Keratinocyte (primary cell): ENCODE measurements at regions not wholly inside any gene's neighbourhood (a gene's known extent, or its start where the extent isn't known, plus 50 kb on each side); places are given as distances from the start of the nearest gene placed in this dataset.
"Not testable (repeated sequence)": the region's sequence is repeated elsewhere in the genome, so short reads cannot be mapped to it uniquely, and the experiment has no call there.

Experiments
- DNase-seq: peaks from one replicate; pipeline ENCODE4 v3.0.0-alpha.2; 2011; ENCODE audit warnings: low read depth, missing footprints, low spot score
- FAIRE-seq: peaks from 2 replicates; lab custom pipeline; 2011; peaks lifted over from hg19 to GRCh38; lab: Jason Lieb, UNC
- H2AFZ ChIP-seq: 2 replicates; pipeline ENCODE4 v1.6.0; 2012; ENCODE audit warnings: low read length, control low read depth, inconsistent platforms; ENCODE audit not compliant: control insufficient read depth
- H3K27ac ChIP-seq: 2 replicates; pipeline ENCODE4 v1.5.1; 2011; ENCODE audit warnings: low read length; ENCODE audit not compliant: control insufficient read depth, insufficient read depth
- H3K27me3 ChIP-seq: 3 replicates; pipeline ENCODE4 v1.6.0; 2011; ENCODE audit warnings: low read length; ENCODE audit not compliant: control insufficient read depth, insufficient read depth; ENCODE audit errors: extremely low read depth
- H3K36me3 ChIP-seq, 2 experiments: 2 replicates in 1 of 2; 3 replicates in 1 of 2; pipeline ENCODE4 v1.5.1; 2011; ENCODE audit warnings: low read length in 2 of 2, mild to moderate bottlenecking in 1 of 2; ENCODE audit not compliant: control insufficient read depth in 2 of 2, insufficient read depth in 2 of 2; ENCODE audit errors: extremely low read depth in 1 of 2
- H3K4me1 ChIP-seq: 3 replicates; pipeline ENCODE4 v1.5.1; 2011; ENCODE audit warnings: low read length; ENCODE audit not compliant: control insufficient read depth, insufficient read depth; ENCODE audit errors: extremely low read depth
- H3K4me2 ChIP-seq: 3 replicates; pipeline ENCODE4 v1.6.0; 2011; ENCODE audit warnings: low read depth, low read length; ENCODE audit not compliant: control insufficient read depth, insufficient read depth; ENCODE audit errors: extremely low read depth
- H3K4me3 ChIP-seq, 3 experiments: fragments of 200-600 bp in 1 of 3; sonication (generic) in 1 of 3; 2 replicates in 2 of 3; 3 replicates in 1 of 3; pipeline ENCODE4 v1.5.1; 2011 to 2016; ENCODE audit warnings: low read length in 3 of 3, mild to moderate bottlenecking in 3 of 3, control low read depth in 2 of 3, inconsistent platforms in 1 of 3, low read depth in 1 of 3, mixed read lengths in 1 of 3, mixed run types in 1 of 3, moderate library complexity in 1 of 3; ENCODE audit not compliant: control insufficient read depth in 2 of 3, insufficient read depth in 2 of 3; ENCODE audit errors: extremely low read depth in 1 of 3
- H3K79me2 ChIP-seq: 2 replicates; pipeline ENCODE4 v1.6.0; 2012; ENCODE audit warnings: low read length; ENCODE audit not compliant: control insufficient read depth, insufficient read depth
- H3K9ac ChIP-seq: 3 replicates; pipeline ENCODE4 v1.6.0; 2011; ENCODE audit warnings: low read length; ENCODE audit not compliant: control insufficient read depth, insufficient read depth; ENCODE audit errors: extremely low read depth
- H3K9me1 ChIP-seq: 3 replicates; pipeline ENCODE4 v1.6.0; 2011; ENCODE audit warnings: low read length; ENCODE audit not compliant: control insufficient read depth, insufficient read depth; ENCODE audit errors: extremely low read depth
- H3K9me3 ChIP-seq: 2 replicates; pipeline ENCODE4 v1.5.1; 2012; ENCODE audit warnings: low read depth, low read length; ENCODE audit not compliant: control insufficient read depth
- H4K20me1 ChIP-seq: 3 replicates; pipeline ENCODE4 v1.6.0; 2011; ENCODE audit warnings: low read length; ENCODE audit not compliant: control insufficient read depth, insufficient read depth; ENCODE audit errors: extremely low read depth
- EZH2 ChIP-seq: IDR thresholded peaks from one replicate; pipeline ENCODE4 v1.6.1; 2012; ENCODE audit warnings: inconsistent platforms, mild to moderate bottlenecking, low read length, moderate library complexity
- dilution Hi-C: fragments of 300-500 bp; cut with MboI; formaldehyde crosslinking; loops from one replicate; pipeline ENCODE4 v1.7.0; 2020; ENCODE audit warnings: low sequenced_read_pairs; ENCODE audit not compliant: extremely low pct_ligation_motif_present
- TF ChIP-seq, protein P1 (sequence below), 3 experiments: IDR thresholded peaks in 1 of 3; conservative IDR thresholded peaks in 1 of 3; optimal IDR thresholded peaks in 1 of 3; 2 replicates in 2 of 3; 3 replicates in 1 of 3; pipeline versions ENCODE3 to v1.5.1; 2011; ENCODE audit warnings: low read length in 3 of 3, mild to moderate bottlenecking in 3 of 3, moderate library complexity in 2 of 3, control low read depth in 1 of 3, inconsistent platforms in 1 of 3; ENCODE audit not compliant: insufficient read depth in 2 of 3; ENCODE audit errors: extremely low read depth in 1 of 3

DNA sequence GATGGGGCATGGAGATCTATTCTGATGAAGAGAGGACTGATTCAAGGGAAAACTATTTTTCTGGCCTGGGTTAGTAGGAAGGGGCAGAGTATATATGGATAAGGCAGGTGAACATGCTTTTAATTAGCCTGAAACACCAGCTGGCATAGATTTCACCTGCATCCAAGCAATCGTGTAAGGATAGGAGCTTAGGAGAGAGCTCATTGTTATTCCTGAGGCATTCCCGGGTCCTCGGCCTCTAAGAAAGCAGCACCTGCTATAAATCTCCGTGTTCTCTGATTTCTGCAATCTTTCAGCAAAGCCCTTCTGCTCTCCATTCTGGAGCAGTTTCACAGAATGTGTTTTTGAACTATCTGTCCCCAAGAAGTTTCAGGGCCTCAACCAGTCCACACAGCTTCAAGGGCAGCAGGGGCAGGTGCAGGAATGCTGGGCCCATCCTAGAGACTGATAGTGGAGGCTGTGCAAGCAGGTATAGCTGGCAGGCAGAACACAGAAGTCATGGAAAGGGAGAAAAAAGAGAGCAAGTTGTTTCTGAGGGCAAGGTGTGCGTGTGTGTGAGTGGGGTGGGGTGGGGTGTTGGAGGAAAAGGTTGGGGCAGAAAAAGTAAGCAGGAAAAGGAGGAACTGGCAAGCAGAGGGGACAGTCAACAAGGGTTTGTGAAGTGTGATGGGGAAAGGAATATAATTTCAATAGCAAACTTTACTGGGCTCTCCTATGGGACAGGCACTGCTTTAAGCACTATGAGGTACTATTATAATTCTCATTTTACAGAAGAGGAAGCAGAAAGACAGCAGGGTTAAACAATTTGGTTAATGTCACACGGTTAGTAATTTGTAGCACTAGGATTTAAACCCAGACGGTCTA lies 203.7 kb upstream of the SSTR1 start:
- dilution Hi-C loops = no loop called here
- TF ChIP-seq EZH2 = no peak
- FAIRE-seq = no peak

DNA sequence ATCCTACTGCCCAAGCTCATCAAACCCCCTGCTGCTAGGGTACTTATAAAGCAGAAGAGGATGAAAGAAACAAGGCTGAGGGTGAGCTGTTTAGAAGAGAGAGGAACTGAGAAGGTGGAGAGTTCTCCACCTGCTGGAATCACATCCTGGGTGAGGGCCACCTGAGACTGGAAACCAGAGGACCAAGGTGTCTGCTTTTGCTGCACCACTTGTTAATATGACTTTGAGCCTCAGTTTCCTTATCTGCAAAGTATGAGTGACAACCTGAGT lies 203.2 kb upstream of the SSTR1 start:
- Histone ChIP-seq H3K4me1 (no peaks in the 10 kb centered on the region), H3K9me1 (no peaks in the 10 kb centered on the region), H4K20me1 (no peaks in the 10 kb centered on the region), H3K4me3 (no peak overlapping the region), H3K9ac (no peak overlapping the region), H3K79me2 (no peaks in the 10 kb centered on the region), H2AFZ (no peak overlapping the region), H3K27ac (no peak overlapping the region), H3K36me3 (no peaks in the 10 kb centered on the region), H3K4me2 (no peak overlapping the region), H3K27me3 (no peaks in the 10 kb centered on the region), H3K9me3 (no peaks in the 10 kb centered on the region)
- DNase-seq (no peak), FAIRE-seq (no peak)
- dilution Hi-C loops = no loop called here
- TF ChIP-seq EZH2 = no peak
- TF ChIP-seq, protein P1, sequence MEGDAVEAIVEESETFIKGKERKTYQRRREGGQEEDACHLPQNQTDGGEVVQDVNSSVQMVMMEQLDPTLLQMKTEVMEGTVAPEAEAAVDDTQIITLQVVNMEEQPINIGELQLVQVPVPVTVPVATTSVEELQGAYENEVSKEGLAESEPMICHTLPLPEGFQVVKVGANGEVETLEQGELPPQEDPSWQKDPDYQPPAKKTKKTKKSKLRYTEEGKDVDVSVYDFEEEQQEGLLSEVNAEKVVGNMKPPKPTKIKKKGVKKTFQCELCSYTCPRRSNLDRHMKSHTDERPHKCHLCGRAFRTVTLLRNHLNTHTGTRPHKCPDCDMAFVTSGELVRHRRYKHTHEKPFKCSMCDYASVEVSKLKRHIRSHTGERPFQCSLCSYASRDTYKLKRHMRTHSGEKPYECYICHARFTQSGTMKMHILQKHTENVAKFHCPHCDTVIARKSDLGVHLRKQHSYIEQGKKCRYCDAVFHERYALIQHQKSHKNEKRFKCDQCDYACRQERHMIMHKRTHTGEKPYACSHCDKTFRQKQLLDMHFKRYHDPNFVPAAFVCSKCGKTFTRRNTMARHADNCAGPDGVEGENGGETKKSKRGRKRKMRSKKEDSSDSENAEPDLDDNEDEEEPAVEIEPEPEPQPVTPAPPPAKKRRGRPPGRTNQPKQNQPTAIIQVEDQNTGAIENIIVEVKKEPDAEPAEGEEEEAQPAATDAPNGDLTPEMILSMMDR (optimal IDR thresholded peaks at IDR 0.05 in 1 of 3, IDR thresholded peaks at IDR 0.05 in 1 of 3, conservative IDR thresholded peaks at IDR 0.05 in 1 of 3; ENCODE audit: extremely low read depth in 1 of 3, insufficient read depth in 2 of 3, low read length in 3 of 3) = no peak

More for the DNA sequence above, 203.7 kb upstream of the SSTR1 start:
- Histone ChIP-seq H3K9ac (no peak overlapping the region), H3K27me3 (no peaks in the 10 kb centered on the region), H3K36me3 (no peaks in the 10 kb centered on the region), H3K9me1 (no peaks in the 10 kb centered on the region), H3K27ac (no peak overlapping the region), H3K9me3 (no peaks in the 10 kb centered on the region), H3K4me2 (no peak overlapping the region), H3K4me1 (no peaks in the 10 kb centered on the region), H2AFZ (no peak overlapping the region), H4K20me1 (no peaks in the 10 kb centered on the region), H3K79me2 (no peaks in the 10 kb centered on the region), H3K4me3 (no peak overlapping the region)
- no peak for DNase-seq

DNA sequence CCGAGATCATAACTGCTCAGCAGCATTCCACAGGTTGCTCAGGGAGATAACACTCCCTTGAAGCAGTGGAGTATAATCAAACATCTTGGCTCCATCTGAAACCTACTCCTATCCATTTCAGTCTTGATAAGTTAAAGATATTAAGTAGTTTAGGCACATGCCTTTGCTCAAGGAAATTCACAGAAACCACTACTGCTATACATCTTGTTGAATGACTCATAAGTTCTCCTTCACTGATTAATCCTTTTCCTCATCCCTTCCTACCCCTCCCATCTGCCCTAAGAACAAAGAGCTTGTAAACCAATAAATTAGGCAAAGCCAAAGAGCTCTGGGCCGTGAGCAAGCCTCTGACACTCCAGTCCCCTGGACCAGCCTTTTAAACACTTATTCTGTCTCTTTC lies 196.5 kb upstream of the SSTR1 start:
- H3K27me3 ChIP-seq, FAIRE-seq, H3K4me1 ChIP-seq, dilution Hi-C loops, H3K9me3 ChIP-seq, H3K27ac ChIP-seq, H2AFZ ChIP-seq, H3K79me2 ChIP-seq, H3K4me2 ChIP-seq, H3K9ac ChIP-seq, H3K4me3 ChIP-seq, H4K20me1 ChIP-seq, DNase-seq, H3K36me3 ChIP-seq, H3K9me1 ChIP-seq: not testable (repeated sequence)
